ENCODE measurements at regions not wholly inside any gene's neighbourhood (a gene's known extent, or its start where the extent isn't known, plus 50 kb on each side); places are given as distances from the start of the nearest gene placed in this dataset.

DNA sequence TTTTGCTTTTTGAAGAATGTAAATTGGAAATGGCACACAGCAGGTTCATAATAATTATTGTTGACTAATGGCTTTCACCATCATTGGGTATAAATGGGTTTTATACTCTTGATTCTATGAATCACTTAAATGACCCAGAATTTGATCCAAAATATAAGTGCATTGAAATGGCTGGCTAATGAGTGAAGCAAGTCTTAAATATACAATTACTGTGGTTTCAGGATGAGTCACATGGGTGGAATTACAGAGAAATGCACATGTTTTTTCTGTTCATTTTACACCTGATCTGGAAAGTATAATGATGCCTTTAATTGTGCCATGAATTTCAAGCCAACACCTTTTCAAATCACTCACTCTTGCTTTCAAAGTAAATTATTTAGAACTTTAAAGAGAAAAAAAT, 380.8 kb upstream of the CD180 start:
- Histone ChIP-seq H3K27ac (ENCODE audit: low read depth in 1 of 2, low read length in 2 of 2) (no peak overlapping the region), H3K9me3 (ENCODE audit: control insufficient read depth in 4 of 4, low read length in 3 of 4) (peaks cover 0 to 2% (median 0%) of the 10 kb centered on the region in 4 donors), H3K9ac (ENCODE audit: low read depth in 1 of 2, low read length in 2 of 2) (no peak overlapping the region), H3K4me3 (ENCODE audit: low read depth in 1 of 3, low read length in 3 of 3) (no peak overlapping the region), H3K36me3 (ENCODE audit: control insufficient read depth in 4 of 4, insufficient read depth in 3 of 4, low read depth in 1 of 4, low read length in 3 of 4) (no peaks in the 10 kb centered on the region), H3K4me1 (ENCODE audit: control insufficient read depth in 4 of 4, insufficient read depth in 4 of 4, low read length in 3 of 4) (peaks cover 0 to 4% (median 3%) of the 10 kb centered on the region in 4 donors), H3K27me3 (ENCODE audit: control insufficient read depth in 4 of 4, insufficient read depth in 4 of 4, low read length in 3 of 4) (no peaks in the 10 kb centered on the region)
- TF ChIP-seq RXRA (IDR thresholded peaks at IDR 0.05): no peak
- TF ChIP-seq FOXA1 (IDR thresholded peaks at IDR 0.05): no peak
- TF ChIP-seq HNF4G (IDR thresholded peaks at IDR 0.05): no peak
- no peak for TF ChIP-seq EGR1 (IDR thresholded peaks at IDR 0.05; ENCODE audit: low read depth in 2 of 2)
- DNase-seq (ENCODE audit: low spot score): no peak

DNA sequence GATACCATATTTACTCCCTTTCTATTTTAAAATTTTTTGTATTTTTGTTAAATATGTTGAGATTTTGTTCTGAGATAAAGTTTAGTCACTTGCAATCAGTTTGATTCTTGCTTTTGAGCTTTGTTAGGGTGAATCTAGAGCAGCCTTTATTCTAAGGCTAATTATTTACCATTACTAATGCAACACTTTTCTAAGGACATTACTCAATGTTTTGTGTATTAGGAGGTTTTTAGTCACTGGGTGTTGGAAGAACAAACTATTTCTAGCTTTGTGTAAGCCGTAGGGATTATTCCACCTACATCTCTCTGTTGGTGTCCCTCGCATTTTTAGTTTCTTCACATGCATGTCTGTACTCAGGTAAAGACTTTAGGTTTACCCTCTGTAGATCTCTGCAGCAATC, 379.5 kb upstream of the CD180 start:
- Histone ChIP-seq H3K4me1 (ENCODE audit: control insufficient read depth in 4 of 4, insufficient read depth in 4 of 4, low read length in 3 of 4) (peaks cover 0 to 4% (median 3%) of the 10 kb centered on the region in 4 donors), H3K27me3 (ENCODE audit: control insufficient read depth in 4 of 4, insufficient read depth in 4 of 4, low read length in 3 of 4) (no peaks in the 10 kb centered on the region), H3K9ac (ENCODE audit: low read depth in 1 of 2, low read length in 2 of 2) (no peak overlapping the region), H3K36me3 (ENCODE audit: control insufficient read depth in 4 of 4, insufficient read depth in 3 of 4, low read depth in 1 of 4, low read length in 3 of 4) (no peaks in the 10 kb centered on the region), H3K9me3 (ENCODE audit: control insufficient read depth in 4 of 4, low read length in 3 of 4) (peaks cover 0 to 2% (median 0%) of the 10 kb centered on the region in 4 donors), H3K27ac (ENCODE audit: low read depth in 1 of 2, low read length in 2 of 2) (no peak overlapping the region), H3K4me3 (ENCODE audit: low read depth in 1 of 3, low read length in 3 of 3) (no peak overlapping the region)
- TF ChIP-seq HNF4A (conservative IDR thresholded peaks at IDR 0.05): peak; percentile 8 to 29
- TF ChIP-seq HNF4G (IDR thresholded peaks at IDR 0.05): no peak
- peak in 1 of 2 donors; percentile 32 for TF ChIP-seq RXRA (IDR thresholded peaks at IDR 0.05)
- TF ChIP-seq RAD21 (IDR thresholded peaks at IDR 0.05): peak in 1 of 2 donors; percentile 16
- no peak for DNase-seq (ENCODE audit: low spot score)
- 66% methylated on average over 2 of the region's 2 CpGs for WGBS

DNA sequence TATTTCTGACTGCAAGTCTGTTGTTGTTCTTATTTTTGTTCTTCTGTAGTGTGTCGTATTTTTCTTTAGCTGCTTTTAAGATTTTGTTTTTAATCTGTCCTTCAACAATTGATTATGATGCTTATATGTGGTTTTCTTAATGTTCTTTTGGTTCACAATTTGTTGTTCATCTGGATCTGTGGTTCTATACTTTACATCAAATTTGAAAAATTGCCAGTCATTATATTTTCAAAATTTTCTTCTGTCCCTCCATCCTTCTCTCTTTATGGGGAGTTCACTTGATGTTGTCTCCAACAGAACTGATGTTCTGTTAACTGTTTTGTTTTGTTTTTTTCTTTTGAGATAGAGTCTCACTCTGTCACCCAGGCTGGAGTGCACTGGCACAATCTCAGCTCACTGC, 378.5 kb upstream of the CD180 start:
- peaks cover 0 to 4% (median 3%) of the 10 kb centered on the region in 4 donors for H3K4me1 ChIP-seq (ENCODE audit: control insufficient read depth in 4 of 4, insufficient read depth in 4 of 4, low read length in 3 of 4)
- WGBS: 96% methylated on average over 1 of the region's 1 CpG
- H3K9ac ChIP-seq (ENCODE audit: low read depth in 1 of 2, low read length in 2 of 2): no peak overlapping the region
- H3K36me3 ChIP-seq (ENCODE audit: control insufficient read depth in 4 of 4, insufficient read depth in 3 of 4, low read depth in 1 of 4, low read length in 3 of 4): no peaks in the 10 kb centered on the region
- H3K9me3 ChIP-seq (ENCODE audit: control insufficient read depth in 4 of 4, low read length in 3 of 4): peaks cover 0 to 2% (median 0%) of the 10 kb centered on the region in 4 donors
- H3K27me3 ChIP-seq (ENCODE audit: control insufficient read depth in 4 of 4, insufficient read depth in 4 of 4, low read length in 3 of 4): no peaks in the 10 kb centered on the region
- no peak overlapping the region for H3K4me3 ChIP-seq (ENCODE audit: low read depth in 1 of 3, low read length in 3 of 3)
- TF ChIP-seq TAF1 (conservative IDR thresholded peaks at IDR 0.05): no peak
- TF ChIP-seq, protein P1, sequence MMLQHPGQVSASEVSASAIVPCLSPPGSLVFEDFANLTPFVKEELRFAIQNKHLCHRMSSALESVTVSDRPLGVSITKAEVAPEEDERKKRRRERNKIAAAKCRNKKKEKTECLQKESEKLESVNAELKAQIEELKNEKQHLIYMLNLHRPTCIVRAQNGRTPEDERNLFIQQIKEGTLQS (IDR thresholded peaks at IDR 0.05): no peak
- no peak for TF ChIP-seq FOXA1 (IDR thresholded peaks at IDR 0.05)
- TF ChIP-seq YY1 (IDR thresholded peaks at IDR 0.05): no peak
- TF ChIP-seq EGR1 (IDR thresholded peaks at IDR 0.05; ENCODE audit: low read depth in 2 of 2): no peak
- TF ChIP-seq HNF4A (conservative IDR thresholded peaks at IDR 0.05): no peak
- no peak for TF ChIP-seq HNF4G (IDR thresholded peaks at IDR 0.05)
- no peak for TF ChIP-seq SP1 (IDR thresholded peaks at IDR 0.05)
- TF ChIP-seq RXRA (IDR thresholded peaks at IDR 0.05): no peak
- TF ChIP-seq, protein P2, sequence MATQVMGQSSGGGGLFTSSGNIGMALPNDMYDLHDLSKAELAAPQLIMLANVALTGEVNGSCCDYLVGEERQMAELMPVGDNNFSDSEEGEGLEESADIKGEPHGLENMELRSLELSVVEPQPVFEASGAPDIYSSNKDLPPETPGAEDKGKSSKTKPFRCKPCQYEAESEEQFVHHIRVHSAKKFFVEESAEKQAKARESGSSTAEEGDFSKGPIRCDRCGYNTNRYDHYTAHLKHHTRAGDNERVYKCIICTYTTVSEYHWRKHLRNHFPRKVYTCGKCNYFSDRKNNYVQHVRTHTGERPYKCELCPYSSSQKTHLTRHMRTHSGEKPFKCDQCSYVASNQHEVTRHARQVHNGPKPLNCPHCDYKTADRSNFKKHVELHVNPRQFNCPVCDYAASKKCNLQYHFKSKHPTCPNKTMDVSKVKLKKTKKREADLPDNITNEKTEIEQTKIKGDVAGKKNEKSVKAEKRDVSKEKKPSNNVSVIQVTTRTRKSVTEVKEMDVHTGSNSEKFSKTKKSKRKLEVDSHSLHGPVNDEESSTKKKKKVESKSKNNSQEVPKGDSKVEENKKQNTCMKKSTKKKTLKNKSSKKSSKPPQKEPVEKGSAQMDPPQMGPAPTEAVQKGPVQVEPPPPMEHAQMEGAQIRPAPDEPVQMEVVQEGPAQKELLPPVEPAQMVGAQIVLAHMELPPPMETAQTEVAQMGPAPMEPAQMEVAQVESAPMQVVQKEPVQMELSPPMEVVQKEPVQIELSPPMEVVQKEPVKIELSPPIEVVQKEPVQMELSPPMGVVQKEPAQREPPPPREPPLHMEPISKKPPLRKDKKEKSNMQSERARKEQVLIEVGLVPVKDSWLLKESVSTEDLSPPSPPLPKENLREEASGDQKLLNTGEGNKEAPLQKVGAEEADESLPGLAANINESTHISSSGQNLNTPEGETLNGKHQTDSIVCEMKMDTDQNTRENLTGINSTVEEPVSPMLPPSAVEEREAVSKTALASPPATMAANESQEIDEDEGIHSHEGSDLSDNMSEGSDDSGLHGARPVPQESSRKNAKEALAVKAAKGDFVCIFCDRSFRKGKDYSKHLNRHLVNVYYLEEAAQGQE (IDR thresholded peaks at IDR 0.05): no peak
- TF ChIP-seq, protein P3, sequence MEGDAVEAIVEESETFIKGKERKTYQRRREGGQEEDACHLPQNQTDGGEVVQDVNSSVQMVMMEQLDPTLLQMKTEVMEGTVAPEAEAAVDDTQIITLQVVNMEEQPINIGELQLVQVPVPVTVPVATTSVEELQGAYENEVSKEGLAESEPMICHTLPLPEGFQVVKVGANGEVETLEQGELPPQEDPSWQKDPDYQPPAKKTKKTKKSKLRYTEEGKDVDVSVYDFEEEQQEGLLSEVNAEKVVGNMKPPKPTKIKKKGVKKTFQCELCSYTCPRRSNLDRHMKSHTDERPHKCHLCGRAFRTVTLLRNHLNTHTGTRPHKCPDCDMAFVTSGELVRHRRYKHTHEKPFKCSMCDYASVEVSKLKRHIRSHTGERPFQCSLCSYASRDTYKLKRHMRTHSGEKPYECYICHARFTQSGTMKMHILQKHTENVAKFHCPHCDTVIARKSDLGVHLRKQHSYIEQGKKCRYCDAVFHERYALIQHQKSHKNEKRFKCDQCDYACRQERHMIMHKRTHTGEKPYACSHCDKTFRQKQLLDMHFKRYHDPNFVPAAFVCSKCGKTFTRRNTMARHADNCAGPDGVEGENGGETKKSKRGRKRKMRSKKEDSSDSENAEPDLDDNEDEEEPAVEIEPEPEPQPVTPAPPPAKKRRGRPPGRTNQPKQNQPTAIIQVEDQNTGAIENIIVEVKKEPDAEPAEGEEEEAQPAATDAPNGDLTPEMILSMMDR (IDR thresholded peaks at IDR 0.05; ENCODE audit: low read depth, low read length, missing input control): no peak
- no peak for TF ChIP-seq NR2F2 (IDR thresholded peaks at IDR 0.05)
- TF ChIP-seq RAD21 (IDR thresholded peaks at IDR 0.05): no peak
- TF ChIP-seq FOXA2 (IDR thresholded peaks at IDR 0.05): no peak
- no peak for TF ChIP-seq JUND (IDR thresholded peaks at IDR 0.05)
- TF ChIP-seq, protein P4, sequence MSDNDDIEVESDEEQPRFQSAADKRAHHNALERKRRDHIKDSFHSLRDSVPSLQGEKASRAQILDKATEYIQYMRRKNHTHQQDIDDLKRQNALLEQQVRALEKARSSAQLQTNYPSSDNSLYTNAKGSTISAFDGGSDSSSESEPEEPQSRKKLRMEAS (IDR thresholded peaks at IDR 0.05): no peak
- no peak overlapping the region for H3K27ac ChIP-seq (ENCODE audit: low read depth in 1 of 2, low read length in 2 of 2)
- DNase-seq (ENCODE audit: low spot score): no peak

Measured in liver (tissue), 8 donors.